ENCODE measurements at regions not wholly inside any gene's neighbourhood (a gene's known extent, or its start where the extent isn't known, plus 50 kb on each side); places are given as distances from the start of the nearest gene placed in this dataset.
"Not testable (repeated sequence)": the region's sequence is repeated elsewhere in the genome, so short reads cannot be mapped to it uniquely, and the experiment has no call there.

GRCh38 chr5:116858705-116859333 is 284.2 kb upstream of the SEMA6A start:
- no peak for DNase-seq (ENCODE audit: low read depth, low spot score)

DNA sequence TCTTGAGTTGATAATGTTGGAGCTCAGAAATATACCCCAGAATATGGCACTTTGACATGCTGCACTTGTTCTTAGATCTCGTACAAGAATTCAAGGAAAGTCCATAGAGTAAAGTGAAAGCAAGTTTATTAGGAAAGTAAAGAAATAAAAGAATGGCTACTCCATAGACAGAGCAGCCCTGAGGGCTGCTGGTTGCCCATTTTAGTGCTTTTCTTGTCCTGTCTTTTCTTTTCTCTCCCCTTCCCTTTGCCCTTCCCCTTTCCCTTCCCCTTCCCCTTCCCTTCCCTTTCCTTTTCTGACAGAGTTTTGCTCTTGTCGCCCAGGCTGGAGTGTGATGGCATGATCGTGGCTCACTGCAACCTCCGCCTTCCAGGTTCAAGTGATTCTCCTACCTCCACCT is 283.4 kb upstream of the SEMA6A start:
- DNase-seq (ENCODE audit: low read depth, low spot score), result not testable (repeated sequence)

- no peak for DNase-seq (ENCODE audit: low read depth, low spot score)
Measured at GRCh38 chr5:116856271-116856670, 281.6 kb upstream of the SEMA6A start.

DNA sequence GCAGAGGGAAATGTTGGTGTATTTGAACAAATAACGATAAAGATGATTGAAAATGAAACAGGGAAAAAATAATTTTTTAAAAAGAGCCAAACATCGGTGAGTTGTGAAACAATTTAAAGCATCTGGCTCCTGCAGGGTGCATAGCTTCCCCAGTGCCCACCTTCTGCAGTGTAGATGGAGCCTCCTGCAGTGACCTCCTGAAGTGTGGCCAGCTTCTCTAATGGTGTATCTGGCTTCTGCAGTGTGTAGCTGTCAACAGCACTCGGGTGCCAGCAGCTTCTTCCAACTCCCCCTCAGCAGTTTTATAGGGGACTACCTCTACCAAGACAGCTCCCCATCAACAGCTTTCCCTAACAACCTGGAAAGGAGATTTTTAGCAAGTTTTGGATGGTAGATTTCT is 279.4 kb upstream of the SEMA6A start:
- DNase-seq (ENCODE audit: low read depth, low spot score), result no peak

- no peak for DNase-seq (ENCODE audit: low read depth, low spot score)
Measured at GRCh38 chr5:116848954-116849581, 274.4 kb upstream of the SEMA6A start.

GRCh38 chr5:116847960-116848359 is 273.3 kb upstream of the SEMA6A start:
- DNase-seq (ENCODE audit: low read depth, low spot score), result no peak

- DNase-seq (ENCODE audit: low read depth, low spot score), result no peak
Measured at GRCh38 chr5:116844015-116844414, 269.4 kb upstream of the SEMA6A start.

GRCh38 chr5:116842514-116842961 is 267.9 kb upstream of the SEMA6A start:
- no peak for DNase-seq (ENCODE audit: low read depth, low spot score)

DNA sequence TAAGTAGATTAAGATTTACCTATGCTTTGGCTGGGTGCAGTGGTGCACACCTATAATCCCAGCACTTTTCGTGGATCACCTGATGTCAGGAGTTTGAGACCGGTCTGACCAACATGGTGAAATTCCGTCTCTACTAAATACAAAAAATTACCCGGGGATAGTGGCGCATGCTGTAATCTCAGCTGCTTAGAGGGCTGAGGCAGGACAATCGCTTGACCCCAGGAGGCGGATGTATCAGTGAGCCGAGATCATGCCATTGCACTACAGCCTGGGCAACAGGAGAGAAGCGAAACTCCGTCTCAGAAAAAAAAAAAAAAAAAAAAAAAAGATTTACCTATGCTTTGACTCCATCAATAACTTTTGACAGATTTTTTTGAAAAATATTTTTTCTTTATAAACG is 267.1 kb upstream of the SEMA6A start:
- DNase-seq (ENCODE audit: low read depth, low spot score), result no peak

DNA sequence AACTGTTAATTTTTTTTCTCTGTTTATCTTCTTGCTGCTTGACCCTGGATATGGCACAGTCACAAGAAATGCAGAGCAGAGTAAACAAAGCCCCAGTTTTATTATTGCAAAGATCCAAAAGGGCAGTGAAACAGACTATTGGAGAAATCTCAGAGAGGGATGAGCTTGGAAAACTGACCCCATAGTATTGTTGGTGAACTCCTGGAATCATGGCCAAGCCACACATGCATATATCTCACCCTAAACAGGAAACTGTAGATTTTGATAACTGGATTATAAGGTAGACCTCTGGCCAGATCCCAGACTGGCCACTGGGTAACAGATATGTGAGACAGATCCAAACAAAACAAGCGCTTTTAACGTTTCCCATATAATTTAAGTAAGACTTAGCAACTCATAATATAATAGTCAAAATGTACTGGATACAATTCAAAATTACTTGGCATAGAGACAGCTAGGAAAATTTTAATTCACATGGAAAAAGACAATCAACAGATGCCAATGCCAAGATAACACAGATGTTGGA is 263.5 kb upstream of the SEMA6A start:
- no peak for DNase-seq (ENCODE audit: low read depth, low spot score)

- DNase-seq (ENCODE audit: low read depth, low spot score), result no peak
Measured at GRCh38 chr5:116834796-116835515, 260.3 kb upstream of the SEMA6A start.

GRCh38 chr5:116830079-116830478 is 255.5 kb upstream of the SEMA6A start:
- DNase-seq (ENCODE audit: low read depth, low spot score), result no peak

GRCh38 chr5:116827078-116827477 is 252.5 kb upstream of the SEMA6A start:
- DNase-seq (ENCODE audit: low read depth, low spot score), result no peak

DNA sequence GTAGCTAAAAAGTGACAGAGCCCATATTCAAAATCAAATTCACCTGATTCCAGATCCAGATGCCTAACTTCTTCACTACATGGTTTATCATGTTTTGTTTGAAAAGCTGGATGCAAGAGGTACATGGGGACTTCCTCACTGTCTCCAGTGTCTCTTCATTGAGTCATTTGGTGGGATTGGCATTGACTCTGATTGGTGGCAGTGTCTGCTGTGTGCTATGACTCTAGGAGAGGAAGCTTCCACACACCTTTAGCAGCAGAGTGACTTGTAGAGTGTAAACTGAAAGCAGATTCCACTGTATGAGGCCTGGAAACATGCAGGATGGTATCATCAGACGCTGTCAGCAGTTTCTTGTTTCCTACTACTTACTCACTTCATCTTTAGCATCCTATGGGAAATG is 250.9 kb upstream of the SEMA6A start:
- no peak for DNase-seq (ENCODE audit: low read depth, low spot score)

- no peak for DNase-seq (ENCODE audit: low read depth, low spot score)
Measured at GRCh38 chr5:116824751-116825438, 250.3 kb upstream of the SEMA6A start.

DNA sequence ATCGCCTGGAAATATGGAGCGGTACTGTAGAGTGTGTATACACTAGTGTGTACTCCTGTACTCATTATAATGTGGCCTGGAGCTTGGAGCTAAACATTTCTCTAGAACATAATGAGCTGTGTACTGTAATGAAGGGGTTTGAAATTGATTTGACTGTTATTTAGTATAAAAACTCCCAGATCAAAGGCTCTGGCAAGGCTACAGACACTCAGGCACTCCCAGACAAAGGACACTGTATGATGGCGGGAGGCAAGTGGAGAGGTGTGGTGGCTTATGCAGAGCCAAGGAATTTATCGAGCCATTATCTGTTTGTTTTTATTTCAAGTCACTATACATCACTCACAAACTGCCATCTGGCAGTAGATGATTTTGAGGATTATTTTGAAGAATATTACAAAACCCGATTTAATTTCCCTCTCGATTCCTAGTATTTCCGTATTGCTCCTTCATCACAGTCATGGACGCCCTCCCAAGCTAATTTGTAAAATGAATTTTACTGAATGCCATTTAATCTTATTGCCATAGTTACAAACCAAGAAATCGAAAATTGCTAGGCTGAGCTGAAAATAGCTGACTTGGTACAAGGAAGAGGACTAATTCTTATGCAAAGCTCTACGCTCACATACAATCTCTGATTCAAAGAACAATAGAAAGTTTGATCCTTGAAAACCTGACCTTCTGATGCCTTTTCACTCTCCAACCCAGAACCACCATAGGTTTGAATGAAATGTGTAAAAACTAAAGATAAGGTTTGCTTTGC is 240.2 kb upstream of the SEMA6A start:
- no peak for DNase-seq (ENCODE audit: low read depth, low spot score)

DNA sequence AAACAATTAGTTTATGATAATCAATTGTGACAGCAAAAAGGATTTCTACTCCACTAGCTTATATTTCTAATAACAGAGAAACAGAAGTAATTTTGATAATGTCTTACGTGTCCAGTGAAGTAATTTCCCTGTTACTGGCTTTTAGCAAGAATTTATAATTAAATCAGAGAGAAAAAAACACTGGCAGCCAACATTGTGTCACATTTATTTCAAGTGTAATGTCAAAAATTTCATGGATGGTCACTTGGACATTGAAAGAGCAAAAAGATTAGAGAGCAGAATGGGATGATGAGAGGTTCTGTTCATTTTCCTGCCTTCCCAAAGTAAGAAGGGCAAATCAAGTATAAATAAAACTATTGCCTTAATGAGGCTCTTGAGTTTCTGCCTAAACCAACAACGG is 239.3 kb upstream of the SEMA6A start:
- DNase-seq (ENCODE audit: low read depth, low spot score), result no peak

GRCh38 chr5:116813356-116813755 is 238.7 kb upstream of the SEMA6A start:
- no peak for DNase-seq (ENCODE audit: low read depth, low spot score)

DNA sequence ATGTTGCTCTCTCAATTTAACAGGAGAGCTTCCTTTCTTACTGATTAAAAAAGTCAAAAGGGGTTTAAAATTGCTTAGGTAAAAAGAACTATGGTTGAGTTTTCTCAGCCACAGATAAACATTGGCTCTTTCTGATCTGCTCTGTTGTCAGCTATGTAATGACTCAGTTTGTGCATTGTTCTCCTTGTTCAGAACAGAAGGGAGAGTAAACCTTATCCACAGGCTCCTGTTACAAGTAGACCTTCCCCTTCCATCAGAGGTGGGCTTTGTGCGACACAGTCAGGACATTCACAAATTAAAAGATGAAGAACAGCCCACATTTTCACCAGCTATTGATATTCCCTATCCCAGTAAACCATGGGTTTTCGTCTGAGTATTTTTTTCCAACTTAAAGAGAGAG is 236.3 kb upstream of the SEMA6A start:
- DNase-seq (ENCODE audit: low read depth, low spot score), result no peak

DNA sequence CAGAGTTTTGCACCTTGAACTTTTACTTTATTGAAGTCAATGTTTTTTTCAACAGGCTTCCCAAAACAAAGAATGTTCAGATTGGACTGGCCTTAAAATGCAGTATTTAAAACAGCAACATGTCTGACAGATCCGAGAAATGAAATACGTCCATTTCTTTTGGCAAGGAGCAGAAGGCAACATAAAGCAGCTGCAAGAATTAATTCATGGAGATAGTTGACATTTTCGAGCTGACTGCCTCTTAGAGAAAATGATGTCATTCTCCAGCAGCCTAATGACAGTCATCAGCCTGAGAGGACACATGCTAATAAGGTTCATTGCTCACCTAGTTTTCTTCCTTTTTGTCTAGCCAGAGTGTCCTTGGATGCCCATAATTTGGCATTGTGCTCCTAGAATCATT is 232.2 kb upstream of the SEMA6A start:
- no peak for DNase-seq (ENCODE audit: low read depth, low spot score)

GRCh38 chr5:116799401-116799800 is 224.8 kb upstream of the SEMA6A start:
- DNase-seq (ENCODE audit: low read depth, low spot score), result no peak

Data from activated naive CD8-positive, alpha-beta T cell treated with anti-CD3 and anti-CD28 coated beads, Interleukin-2, amount 50 U/mL, for 16 hours (primary cell).